ENCODE measurements at regions not wholly inside any gene's neighbourhood (a gene's known extent, or its start where the extent isn't known, plus 50 kb on each side); places are given as distances from the start of the nearest gene placed in this dataset.

DNA sequence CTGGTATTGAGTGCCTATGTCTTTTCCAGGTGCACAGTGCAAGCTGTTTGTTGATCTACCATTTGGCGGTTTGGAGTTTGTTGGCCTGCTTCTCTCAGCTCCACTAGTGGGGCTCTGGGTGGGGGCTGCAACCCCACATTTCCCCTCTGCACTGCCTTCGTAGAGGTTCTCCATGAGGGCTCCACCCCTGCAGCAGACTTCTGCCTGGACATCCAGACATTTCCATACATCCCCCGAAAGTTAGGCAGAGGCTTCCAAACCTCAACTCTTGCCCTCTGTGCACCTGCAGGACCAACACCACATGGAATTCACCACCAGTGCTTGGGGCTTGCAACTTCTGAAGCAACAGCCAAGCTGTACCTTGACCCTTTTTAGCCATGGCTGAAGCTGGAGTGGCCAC, 1024.1 kb downstream of the TMTC2 start:
- TF ChIP-seq RXRA (IDR thresholded peaks at IDR 0.05; ENCODE audit: insufficient read depth, low read depth, low read length) (no peak), SIRT6 (IDR thresholded peaks at IDR 0.05; ENCODE audit: low read length) (no peak)
- Histone ChIP-seq H2AK5ac (ENCODE audit: low read depth, low read length) (no peak overlapping the region), H3K36me3 (ENCODE audit: control insufficient read depth in 2 of 4, insufficient read depth in 4 of 4, low read length in 3 of 4) (peaks cover 0 to 11% (median 1%) of the 10 kb centered on the region in 4 experiments; a peak in 2 of 8 replicates), H3K18ac (ENCODE audit: extremely low read depth, low read length) (no peak overlapping the region), H3K23me2 (ENCODE audit: low read depth, low read length) (no peaks in the 10 kb centered on the region), H3K4me3 (ENCODE audit: extremely low read depth in 1 of 4, insufficient read depth in 2 of 4, low read depth in 3 of 4, low read length in 4 of 4) (peak overlapping the region in 1 of 4 experiments; percentile 21; a peak in 1 of 8 replicates), H3K56ac (replicated peaks; ENCODE audit: insufficient read length, low read depth, low read length) (no peak overlapping the region), H4K20me1 (replicated peaks in 1 of 2; ENCODE audit: control insufficient read depth in 1 of 2, insufficient read depth in 2 of 2, low read length in 2 of 2) (no peaks in the 10 kb centered on the region), H3K23ac (ENCODE audit: insufficient read length) (no peak overlapping the region), H3K4me2 (ENCODE audit: insufficient read depth in 1 of 2, low read depth in 2 of 2, low read length in 2 of 2) (no peak overlapping the region), H2BK12ac (ENCODE audit: low read depth, low read length) (no peak overlapping the region), H2BK20ac (ENCODE audit: low read length) (no peak overlapping the region), H3K27ac (ENCODE audit: low read depth, low read length) (no peak overlapping the region), H3K9me3 (ENCODE audit: insufficient read depth in 2 of 2, low read depth in 1 of 2, low read length in 1 of 2) (peaks cover 18 to 21% of the 10 kb centered on the region in 2 experiments), H4K91ac (replicated peaks; ENCODE audit: insufficient read length, low read length) (no peak overlapping the region), H3K79me1 (ENCODE audit: low read depth, low read length) (no peaks in the 10 kb centered on the region), H3K9ac (replicated peaks in 1 of 4; ENCODE audit: extremely low read depth in 1 of 4, low read depth in 3 of 4, low read length in 3 of 4) (no peak overlapping the region), H3K27me3 (replicated peaks in 1 of 4; ENCODE audit: control insufficient read depth in 3 of 4, extremely low read depth in 1 of 4, insufficient read depth in 3 of 4, low read length in 3 of 4) (no peaks in the 10 kb centered on the region), H3K14ac (ENCODE audit: insufficient read length) (no peak overlapping the region), H3K4ac (replicated peaks; ENCODE audit: insufficient read length, low read depth, low read length) (no peak overlapping the region), H3K79me2 (ENCODE audit: control insufficient read depth in 1 of 2, insufficient read depth in 2 of 2, low read length in 2 of 2) (no peaks in the 10 kb centered on the region), H3K4me1 (replicated peaks in 1 of 4; ENCODE audit: control insufficient read depth in 3 of 4, insufficient read depth in 4 of 4, low read length in 3 of 4) (no peaks in the 10 kb centered on the region), H2AFZ (ENCODE audit: low read length) (no peak overlapping the region), H2BK5ac (ENCODE audit: low read depth, low read length) (no peak overlapping the region), H2BK120ac (replicated peaks; ENCODE audit: low read depth, low read length) (no peak overlapping the region), H4K5ac (ENCODE audit: insufficient read length, low read depth, low read length) (no peak overlapping the region), H2BK15ac (ENCODE audit: low read length) (no peak overlapping the region), H4K8ac (ENCODE audit: extremely low read depth, insufficient read depth, low read length) (no peak overlapping the region)
- DNase-seq (ENCODE audit: low read depth in 1 of 2, low spot score in 2 of 2) = no peak
- ChIA-PET CTCF (ENCODE audit: partially characterized antibody) (interaction anchor here (0.9 kb wide), 1 partner anchor 10 kb away, joined by 3 read pairs; no protein-coding TSS in a partner anchor), POLR2A (ENCODE audit: partially characterized antibody) (no interaction called here)
- WGBS, 2 experiments (ENCODE audit: extremely low coverage in 1 of 2, insufficient coverage in 1 of 2, insufficient read length in 1 of 2, insufficient replicate concordance in 2 of 2, low coverage in 1 of 2, low lambda C conversion rate in 2 of 2, missing lambda C conversion rate in 1 of 2) = 97% methylated on average over 3 of the region's 3 CpGs; no CpG with 5 or more reads in 1 of the 2 experiments
- FAIRE-seq = no peak

All from H1 (cell line).